ENCODE measurements at regions not wholly inside any gene's neighbourhood (a gene's known extent, or its start where the extent isn't known, plus 50 kb on each side); places are given as distances from the start of the nearest gene placed in this dataset.

DNA sequence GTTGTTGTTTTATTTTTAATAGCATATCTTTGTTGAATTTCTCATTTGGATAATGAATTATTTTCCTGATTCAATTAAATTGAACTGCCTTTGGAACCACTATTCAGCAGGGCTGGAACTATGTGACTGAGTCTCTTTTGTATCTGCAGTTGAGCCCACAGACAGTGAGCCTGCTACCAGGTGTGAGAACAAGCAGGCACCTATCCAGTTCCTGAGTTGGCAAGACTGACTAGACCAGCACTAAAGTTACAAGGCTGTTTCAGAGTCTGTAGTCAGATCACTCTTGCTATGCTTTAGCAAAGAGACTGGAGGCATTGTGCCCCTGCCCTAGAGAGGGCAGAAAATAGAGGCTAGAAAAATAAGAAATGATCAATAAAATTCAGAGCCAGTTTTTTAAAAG is 237.3 kb upstream of the GRID2 start:
- TF ChIP-seq POLR2A (IDR thresholded peaks at IDR 0.05) = no peak
- TF ChIP-seq, protein P1, sequence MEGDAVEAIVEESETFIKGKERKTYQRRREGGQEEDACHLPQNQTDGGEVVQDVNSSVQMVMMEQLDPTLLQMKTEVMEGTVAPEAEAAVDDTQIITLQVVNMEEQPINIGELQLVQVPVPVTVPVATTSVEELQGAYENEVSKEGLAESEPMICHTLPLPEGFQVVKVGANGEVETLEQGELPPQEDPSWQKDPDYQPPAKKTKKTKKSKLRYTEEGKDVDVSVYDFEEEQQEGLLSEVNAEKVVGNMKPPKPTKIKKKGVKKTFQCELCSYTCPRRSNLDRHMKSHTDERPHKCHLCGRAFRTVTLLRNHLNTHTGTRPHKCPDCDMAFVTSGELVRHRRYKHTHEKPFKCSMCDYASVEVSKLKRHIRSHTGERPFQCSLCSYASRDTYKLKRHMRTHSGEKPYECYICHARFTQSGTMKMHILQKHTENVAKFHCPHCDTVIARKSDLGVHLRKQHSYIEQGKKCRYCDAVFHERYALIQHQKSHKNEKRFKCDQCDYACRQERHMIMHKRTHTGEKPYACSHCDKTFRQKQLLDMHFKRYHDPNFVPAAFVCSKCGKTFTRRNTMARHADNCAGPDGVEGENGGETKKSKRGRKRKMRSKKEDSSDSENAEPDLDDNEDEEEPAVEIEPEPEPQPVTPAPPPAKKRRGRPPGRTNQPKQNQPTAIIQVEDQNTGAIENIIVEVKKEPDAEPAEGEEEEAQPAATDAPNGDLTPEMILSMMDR (IDR thresholded peaks at IDR 0.05) = no peak

All from body of pancreas (tissue), 4 donors.